SK-N-SH treated with all-trans-retinoic acid at 6 μM for 48 hours (cell line): ENCODE measurements at regions not wholly inside any gene's neighbourhood (a gene's known extent, or its start where the extent isn't known, plus 50 kb on each side); places are given as distances from the start of the nearest gene placed in this dataset.

Source experiments
- BACH2 ChIP-seq: fragments of 250-450 bp; sonication (Bioruptor Pico); IDR thresholded peaks from 2 replicates; pipeline ENCODE4 v1.9.0; 2021; ENCODE audit warnings: mild to moderate bottlenecking, borderline replicate concordance
- CREB5 ChIP-seq: fragments of 250-450 bp; sonication (Bioruptor Pico); IDR thresholded peaks from 2 replicates; pipeline ENCODE4 v1.5.1; 2020; ENCODE audit warnings: low read depth, mild to moderate bottlenecking, moderate library complexity
- PATZ1 ChIP-seq: fragments of 250-450 bp; sonication (Bioruptor Pico); IDR thresholded peaks from 2 replicates; pipeline ENCODE4 v1.8.0; 2020; ENCODE audit warnings: mild to moderate bottlenecking, moderate library complexity, borderline replicate concordance
- PPARA ChIP-seq: fragments of 250-450 bp; sonication (Bioruptor Pico); IDR thresholded peaks from 2 replicates; pipeline ENCODE4 v1.5.0; 2020; ENCODE audit warnings: mild to moderate bottlenecking, borderline replicate concordance
- ZNF70 ChIP-seq: fragments of 450-650 bp; formaldehyde crosslinking; IDR thresholded peaks from 2 replicates; pipeline ENCODE4 v1.5.0; 2020; ENCODE audit warnings: mild to moderate bottlenecking, moderate library complexity

- TF ChIP-seq ZNF70 (CRISPR knock-in tag) (no peak), BACH2 (no peak), PATZ1 (CRISPR knock-in tag) (no peak), CREB5 (CRISPR knock-in tag) (no peak), PPARA (CRISPR knock-in tag) (no peak)
Measured at GRCh38 chr5:23368393-23368792, 139.0 kb upstream of the PRDM9 start.
